Natural killer cell (primary cell): ENCODE measurements at regions not wholly inside any gene's neighbourhood (a gene's known extent, or its start where the extent isn't known, plus 50 kb on each side); places are given as distances from the start of the nearest gene placed in this dataset.
"Not testable (repeated sequence)": the region's sequence is repeated elsewhere in the genome, so short reads cannot be mapped to it uniquely, and the experiment has no call there.

Source experiments
- ATAC-seq, 3 donors: fragments of 150-1000 bp in 2 of 3; fragments of 200-7000 bp in 1 of 3; cut with Tn5 transposase; 1 replicate in 1 of 3; 2 replicates in 2 of 3; pipeline ENCODE4 v1.10.0; 2021; ENCODE audit warnings: mild to moderate bottlenecking in 2 of 3, moderate library complexity in 2 of 3
- DNase-seq, 2 donors: peaks; one replicate each; pipeline versions ENCODE4 v3.0.0 to v3.0.0-alpha.2; 2013 to 2021; ENCODE audit warnings: mixed read lengths in 1 of 2
- H3K27ac ChIP-seq: one replicate; pipeline ENCODE4 v1.5.1; 2013; ENCODE audit warnings: mild to moderate bottlenecking, low read length
- H3K27me3 ChIP-seq: one replicate; pipeline ENCODE4 v1.6.1; 2013; ENCODE audit warnings: low read length; ENCODE audit not compliant: control insufficient read depth, insufficient read depth
- H3K36me3 ChIP-seq: one replicate; pipeline ENCODE4 v1.6.1; 2013; ENCODE audit warnings: low read length; ENCODE audit not compliant: control insufficient read depth, insufficient read depth
- H3K4me1 ChIP-seq: one replicate; pipeline ENCODE4 v1.6.1; 2013; ENCODE audit warnings: low read length; ENCODE audit not compliant: control insufficient read depth, insufficient read depth
- H3K4me3 ChIP-seq: one replicate; pipeline ENCODE4 v1.5.1; 2013; ENCODE audit warnings: low read length
- H3K9me3 ChIP-seq: one replicate; pipeline ENCODE4 v1.6.1; 2013; ENCODE audit warnings: low read length; ENCODE audit not compliant: control insufficient read depth, insufficient read depth
- H3K27ac Mint-ChIP-seq, 2 donors: one replicate each; pipeline ENCODE4 v1.8.0; 2022; ENCODE audit warnings: mild to moderate bottlenecking in 2 of 2, mixed read lengths in 2 of 2, moderate library complexity in 1 of 2
- H3K27me3 Mint-ChIP-seq, 2 donors: one replicate each; pipeline ENCODE4 v1.8.0; 2022; ENCODE audit warnings: low read depth in 2 of 2, mixed read lengths in 2 of 2
- H3K36me3 Mint-ChIP-seq: one replicate; pipeline ENCODE4 v1.8.0; 2022; ENCODE audit warnings: mixed read lengths
- H3K4me1 Mint-ChIP-seq, 2 donors: one replicate each; pipeline ENCODE4 v1.8.0; 2022; ENCODE audit warnings: mixed read lengths in 2 of 2
- H3K4me3 Mint-ChIP-seq: one replicate; pipeline ENCODE4 v1.8.0; 2022; ENCODE audit warnings: mild to moderate bottlenecking, moderate library complexity, mixed read lengths
- H3K9me3 Mint-ChIP-seq, 2 donors: one replicate each; pipeline ENCODE4 v1.8.0; 2022; ENCODE audit warnings: mixed read lengths in 2 of 2
- WGBS: methylation state at CpG from one replicate; pipeline ENCODE4 v1.1.7; 2013; ENCODE audit warnings: missing lambda C conversion rate; ENCODE audit not compliant: insufficient coverage; 5-methylcytosine and 5-hydroxymethylcytosine counted together
- intact Hi-C: fragments of 100-400 bp; cut with micrococcal nuclease; formaldehyde crosslinking; loops from one replicate; pipeline ENCODE4 v1.14.2; 2022
- TF ChIP-seq, protein P1 (sequence below): fragments of 200-600 bp; IDR thresholded peaks from one replicate; pipeline ENCODE4 v1.8.0; 2022; ENCODE audit warnings: antibody characterized with exemption

GRCh38 chr4:181119186-181119585 is 1124.0 kb upstream of the TENM3 start:
- TF ChIP-seq, protein P1, sequence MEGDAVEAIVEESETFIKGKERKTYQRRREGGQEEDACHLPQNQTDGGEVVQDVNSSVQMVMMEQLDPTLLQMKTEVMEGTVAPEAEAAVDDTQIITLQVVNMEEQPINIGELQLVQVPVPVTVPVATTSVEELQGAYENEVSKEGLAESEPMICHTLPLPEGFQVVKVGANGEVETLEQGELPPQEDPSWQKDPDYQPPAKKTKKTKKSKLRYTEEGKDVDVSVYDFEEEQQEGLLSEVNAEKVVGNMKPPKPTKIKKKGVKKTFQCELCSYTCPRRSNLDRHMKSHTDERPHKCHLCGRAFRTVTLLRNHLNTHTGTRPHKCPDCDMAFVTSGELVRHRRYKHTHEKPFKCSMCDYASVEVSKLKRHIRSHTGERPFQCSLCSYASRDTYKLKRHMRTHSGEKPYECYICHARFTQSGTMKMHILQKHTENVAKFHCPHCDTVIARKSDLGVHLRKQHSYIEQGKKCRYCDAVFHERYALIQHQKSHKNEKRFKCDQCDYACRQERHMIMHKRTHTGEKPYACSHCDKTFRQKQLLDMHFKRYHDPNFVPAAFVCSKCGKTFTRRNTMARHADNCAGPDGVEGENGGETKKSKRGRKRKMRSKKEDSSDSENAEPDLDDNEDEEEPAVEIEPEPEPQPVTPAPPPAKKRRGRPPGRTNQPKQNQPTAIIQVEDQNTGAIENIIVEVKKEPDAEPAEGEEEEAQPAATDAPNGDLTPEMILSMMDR, result no peak
- H3K4me1 ChIP-seq, result no peaks in the 10 kb centered on the region
- Mint-ChIP-seq H3K27me3 (no peaks in the 10 kb centered on the region), H3K4me1 (no peaks in the 10 kb centered on the region), H3K9me3 (peaks cover 4 to 9% of the 10 kb centered on the region in 2 donors), H3K27ac (no peak overlapping the region), H3K4me3 (no peak overlapping the region), H3K36me3 (no peaks in the 10 kb centered on the region)
- no peak overlapping the region for H3K27ac ChIP-seq
- H3K4me3 ChIP-seq, result no peak overlapping the region
- DNase-seq, result no peak
- WGBS, result 96% methylated on average over 4 of the region's 4 CpGs
- no peaks in the 10 kb centered on the region for H3K36me3 ChIP-seq
- no peak for ATAC-seq
- no peaks in the 10 kb centered on the region for H3K27me3 ChIP-seq
- no peaks in the 10 kb centered on the region for H3K9me3 ChIP-seq
- intact Hi-C loops, result no loop called here

- no peak overlapping the region for H3K27ac Mint-ChIP-seq
- ATAC-seq (no peak), DNase-seq (no peak)
- 91% methylated on average over 4 of the region's 7 CpGs for WGBS
- Histone ChIP-seq H3K4me1 (no peaks in the 10 kb centered on the region), H3K36me3 (no peaks in the 10 kb centered on the region), H3K27ac (no peak overlapping the region), H3K4me3 (no peak overlapping the region), H3K9me3 (peaks cover 2% of the 10 kb centered on the region), H3K27me3 (no peaks in the 10 kb centered on the region)
- no peaks in the 10 kb centered on the region for H3K27me3 Mint-ChIP-seq
- peaks cover 9 to 11% of the 10 kb centered on the region in 2 donors for H3K9me3 Mint-ChIP-seq
- no peaks in the 10 kb centered on the region for H3K4me1 Mint-ChIP-seq
- H3K4me3 Mint-ChIP-seq, result no peak overlapping the region
- intact Hi-C loops, result no loop called here
- no peaks in the 10 kb centered on the region for H3K36me3 Mint-ChIP-seq
- TF ChIP-seq, protein P1, result no peak
Measured at GRCh38 chr4:181121733-181122132, 1121.5 kb upstream of the TENM3 start.

DNA sequence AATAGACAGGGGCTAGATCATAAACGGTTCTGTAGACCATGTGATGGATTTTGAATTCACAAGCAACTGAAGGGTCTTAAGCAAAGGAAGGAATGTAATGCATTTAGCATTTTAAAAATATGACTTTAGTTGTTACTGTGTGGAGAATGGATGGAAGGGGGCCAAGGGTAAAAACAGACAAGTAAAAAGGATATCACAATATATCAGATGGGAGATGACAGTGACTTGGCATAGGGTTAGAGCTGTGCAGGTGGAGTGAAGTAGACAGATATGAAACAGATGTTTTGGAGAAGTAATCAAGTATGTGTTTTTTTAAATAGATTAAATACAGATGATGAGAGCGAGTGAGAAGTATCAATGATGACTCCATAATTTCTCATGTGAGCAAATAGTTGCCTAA is 1116.0 kb upstream of the TENM3 start:
- ATAC-seq (no peak), DNase-seq (no peak)
- Histone ChIP-seq H3K4me1 (no peaks in the 10 kb centered on the region), H3K27ac (no peak overlapping the region), H3K27me3 (no peaks in the 10 kb centered on the region), H3K4me3 (no peak overlapping the region), H3K9me3 (peaks cover 20% of the 10 kb centered on the region), H3K36me3 (no peaks in the 10 kb centered on the region)
- H3K36me3 Mint-ChIP-seq, result peaks cover 6% of the 10 kb centered on the region
- TF ChIP-seq, protein P1, result no peak
- H3K4me3 Mint-ChIP-seq, result no peak overlapping the region
- peaks cover 16 to 33% of the 10 kb centered on the region in 2 donors for H3K9me3 Mint-ChIP-seq
- no peak overlapping the region for H3K27ac Mint-ChIP-seq
- WGBS, result 76% methylated on average over 2 of the region's 2 CpGs
- H3K4me1 Mint-ChIP-seq, result no peaks in the 10 kb centered on the region
- intact Hi-C loops, result no loop called here
- no peaks in the 10 kb centered on the region for H3K27me3 Mint-ChIP-seq

DNA sequence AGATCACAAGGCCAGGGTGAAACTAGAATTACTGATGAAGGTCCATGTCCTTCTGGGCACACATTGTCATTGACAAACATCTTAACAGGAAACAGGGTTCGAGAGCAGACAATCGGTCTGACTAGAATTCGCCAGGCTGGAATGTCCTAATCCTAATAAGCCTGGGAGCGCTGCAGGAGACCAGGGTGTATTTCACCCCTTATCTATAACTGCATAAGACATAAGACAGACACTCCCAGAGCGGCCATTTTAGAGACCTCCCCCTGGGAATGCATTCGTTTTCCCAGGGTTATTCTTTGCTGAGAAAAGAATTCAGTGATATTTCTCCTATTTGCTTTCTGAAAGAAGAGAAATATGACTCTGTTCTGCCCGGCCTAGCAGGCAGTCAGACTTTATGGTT is 1112.9 kb upstream of the TENM3 start:
- H3K27me3 Mint-ChIP-seq, H3K27ac Mint-ChIP-seq, H3K4me3 Mint-ChIP-seq, DNase-seq, H3K4me1 ChIP-seq, H3K36me3 Mint-ChIP-seq, H3K27ac ChIP-seq, ATAC-seq, intact Hi-C loops, H3K4me1 Mint-ChIP-seq, H3K27me3 ChIP-seq, H3K36me3 ChIP-seq, H3K4me3 ChIP-seq: not testable (repeated sequence)
- 92% methylated on average over 5 of the region's 7 CpGs for WGBS
- peaks cover 26% of the 10 kb centered on the region for H3K9me3 ChIP-seq
- H3K9me3 Mint-ChIP-seq, result peaks cover 18 to 36% of the 10 kb centered on the region in 2 donors
